NCI-H1092 treated with DMSO at 0.1 percent for 48 hours (cell line): ENCODE measurements at regions not wholly inside any gene's neighbourhood (a gene's known extent, or its start where the extent isn't known, plus 50 kb on each side); places are given as distances from the start of the nearest gene placed in this dataset.
"Not testable (repeated sequence)": the region's sequence is repeated elsewhere in the genome, so short reads cannot be mapped to it uniquely, and the experiment has no call there.

ENCODE experiments used
- DNase-seq: peaks from one replicate; lab custom pipeline; 2025; lab: John Stamatoyannopoulos, UW

GRCh38 chr7:149930374-149931068 lies 56.8 kb downstream of the ATP6V0E2 start:
- not testable (repeated sequence) for DNase-seq

- DNase-seq = not testable (repeated sequence)
Observed at GRCh38 chr7:149933776-149934175, 60.0 kb downstream of the ATP6V0E2 start.

- DNase-seq = not testable (repeated sequence)
Observed at GRCh38 chr7:149947346-149947745, 73.6 kb downstream of the ATP6V0E2 start.

GRCh38 chr7:149948444-149948843 lies 74.7 kb downstream of the ATP6V0E2 start:
- not testable (repeated sequence) for DNase-seq

- DNase-seq = peak; percentile 42
Observed at GRCh38 chr7:149949863-149950577, 76.3 kb downstream of the ATP6V0E2 start.

- DNase-seq = not testable (repeated sequence)
Observed at GRCh38 chr7:149950578-149950924, 76.8 kb downstream of the ATP6V0E2 start.

- peak; percentile 73 for DNase-seq
Observed at GRCh38 chr7:149951579-149951978, 77.8 kb downstream of the ATP6V0E2 start.

GRCh38 chr7:149958880-149959279 lies 85.1 kb downstream of the ATP6V0E2 start:
- DNase-seq = not testable (repeated sequence)

GRCh38 chr7:149960863-149961262 lies 87.1 kb downstream of the ATP6V0E2 start:
- not testable (repeated sequence) for DNase-seq

- DNase-seq = not testable (repeated sequence)
Observed at GRCh38 chr7:149961878-149962277, 88.1 kb downstream of the ATP6V0E2 start.

- not testable (repeated sequence) for DNase-seq
Observed at GRCh38 chr7:149962685-149963319, 89.0 kb downstream of the ATP6V0E2 start.

GRCh38 chr7:149963985-149964384 lies 90.2 kb downstream of the ATP6V0E2 start:
- not testable (repeated sequence) for DNase-seq

GRCh38 chr7:149966444-149966843 lies 92.7 kb downstream of the ATP6V0E2 start:
- not testable (repeated sequence) for DNase-seq

GRCh38 chr7:149972977-149973376 lies 99.2 kb downstream of the ATP6V0E2 start:
- DNase-seq = not testable (repeated sequence)

GRCh38 chr7:149973681-149974080 lies 99.9 kb downstream of the ATP6V0E2 start:
- DNase-seq = not testable (repeated sequence)

GRCh38 chr7:149975608-149976007 lies 101.8 kb downstream of the ATP6V0E2 start:
- DNase-seq = not testable (repeated sequence)

GRCh38 chr7:149978537-149978936 lies 104.8 kb downstream of the ATP6V0E2 start:
- not testable (repeated sequence) for DNase-seq

- not testable (repeated sequence) for DNase-seq
Observed at GRCh38 chr7:149978944-149979343, 105.2 kb downstream of the ATP6V0E2 start.

- DNase-seq = not testable (repeated sequence)
Observed at GRCh38 chr7:149982537-149983112, 108.9 kb downstream of the ATP6V0E2 start.

- DNase-seq = not testable (repeated sequence)
Observed at GRCh38 chr7:149986866-149987265, 113.1 kb downstream of the ATP6V0E2 start.

GRCh38 chr7:149991652-149992302 lies 118.0 kb downstream of the ATP6V0E2 start:
- DNase-seq = not testable (repeated sequence)

- DNase-seq = not testable (repeated sequence)
Observed at GRCh38 chr7:149992366-149992765, 118.6 kb downstream of the ATP6V0E2 start.
